ENCODE measurements at regions not wholly inside any gene's neighbourhood (a gene's known extent, or its start where the extent isn't known, plus 50 kb on each side); places are given as distances from the start of the nearest gene placed in this dataset.

DNA sequence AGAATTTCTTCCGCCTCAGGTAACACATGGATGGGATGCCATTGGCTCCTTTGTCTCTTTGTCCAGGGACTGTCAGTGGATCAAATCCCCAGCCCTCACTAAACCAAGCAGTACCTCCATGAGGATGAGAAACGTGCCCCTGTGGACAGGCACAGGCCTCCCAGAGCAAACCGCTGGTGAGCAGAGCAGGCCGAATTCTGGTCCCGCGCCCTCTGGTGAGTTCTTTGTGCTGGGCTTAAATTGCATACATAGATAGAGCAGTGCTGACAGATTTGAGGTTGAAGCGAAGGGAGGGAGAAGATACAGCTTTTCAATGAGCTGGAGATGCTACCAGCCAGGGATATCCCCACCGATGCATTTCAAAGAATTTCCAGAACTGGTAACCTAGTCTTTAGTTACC is 143.8 kb downstream of the HSD17B3 start:
- no peak for DNase-seq
- H3K9me3 Mint-ChIP-seq: peaks cover 5% of the 10 kb centered on the region; the same call in 1 of the 2 replicates
- H3K4me3 Mint-ChIP-seq: no peak overlapping the region
- no peak overlapping the region for H3K27ac Mint-ChIP-seq
- H3K36me3 Mint-ChIP-seq (ENCODE audit: low read depth): no peaks in the 10 kb centered on the region
- H3K27me3 Mint-ChIP-seq (ENCODE audit: insufficient read depth): peaks cover 20% of the 10 kb centered on the region
- H3K4me1 Mint-ChIP-seq (ENCODE audit: low read depth): peaks cover 9% of the 10 kb centered on the region; the same call in 1 of the 2 replicates
- TF ChIP-seq, protein P1, sequence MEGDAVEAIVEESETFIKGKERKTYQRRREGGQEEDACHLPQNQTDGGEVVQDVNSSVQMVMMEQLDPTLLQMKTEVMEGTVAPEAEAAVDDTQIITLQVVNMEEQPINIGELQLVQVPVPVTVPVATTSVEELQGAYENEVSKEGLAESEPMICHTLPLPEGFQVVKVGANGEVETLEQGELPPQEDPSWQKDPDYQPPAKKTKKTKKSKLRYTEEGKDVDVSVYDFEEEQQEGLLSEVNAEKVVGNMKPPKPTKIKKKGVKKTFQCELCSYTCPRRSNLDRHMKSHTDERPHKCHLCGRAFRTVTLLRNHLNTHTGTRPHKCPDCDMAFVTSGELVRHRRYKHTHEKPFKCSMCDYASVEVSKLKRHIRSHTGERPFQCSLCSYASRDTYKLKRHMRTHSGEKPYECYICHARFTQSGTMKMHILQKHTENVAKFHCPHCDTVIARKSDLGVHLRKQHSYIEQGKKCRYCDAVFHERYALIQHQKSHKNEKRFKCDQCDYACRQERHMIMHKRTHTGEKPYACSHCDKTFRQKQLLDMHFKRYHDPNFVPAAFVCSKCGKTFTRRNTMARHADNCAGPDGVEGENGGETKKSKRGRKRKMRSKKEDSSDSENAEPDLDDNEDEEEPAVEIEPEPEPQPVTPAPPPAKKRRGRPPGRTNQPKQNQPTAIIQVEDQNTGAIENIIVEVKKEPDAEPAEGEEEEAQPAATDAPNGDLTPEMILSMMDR (IDR thresholded peaks at IDR 0.05): no peak

DNA sequence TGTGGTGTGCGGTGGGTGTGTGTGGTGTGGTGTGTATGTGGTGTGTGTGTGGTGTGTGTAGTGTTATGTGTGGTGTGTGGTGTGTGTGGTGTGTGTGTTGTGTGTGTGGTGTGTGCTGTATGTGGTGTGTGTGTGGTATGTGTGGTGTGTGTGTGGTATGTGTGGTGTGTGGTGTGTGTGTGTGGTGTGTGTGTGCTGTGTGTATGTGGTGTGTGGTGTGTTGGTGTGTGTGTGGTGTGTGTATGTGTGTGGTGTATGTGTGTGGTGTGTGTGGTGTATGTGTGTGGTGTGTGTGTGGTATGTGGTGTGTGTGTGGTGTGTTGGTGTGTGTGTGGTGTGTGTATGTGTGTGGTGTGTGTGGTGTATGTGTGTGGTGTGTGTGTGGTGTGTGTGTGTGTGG is 144.3 kb downstream of the HSD17B3 start:
- TF ChIP-seq, protein P1 (IDR thresholded peaks at IDR 0.05): no peak
- peaks cover 25% of the 10 kb centered on the region for H3K27me3 Mint-ChIP-seq (ENCODE audit: insufficient read depth)
- no peak for DNase-seq

DNA sequence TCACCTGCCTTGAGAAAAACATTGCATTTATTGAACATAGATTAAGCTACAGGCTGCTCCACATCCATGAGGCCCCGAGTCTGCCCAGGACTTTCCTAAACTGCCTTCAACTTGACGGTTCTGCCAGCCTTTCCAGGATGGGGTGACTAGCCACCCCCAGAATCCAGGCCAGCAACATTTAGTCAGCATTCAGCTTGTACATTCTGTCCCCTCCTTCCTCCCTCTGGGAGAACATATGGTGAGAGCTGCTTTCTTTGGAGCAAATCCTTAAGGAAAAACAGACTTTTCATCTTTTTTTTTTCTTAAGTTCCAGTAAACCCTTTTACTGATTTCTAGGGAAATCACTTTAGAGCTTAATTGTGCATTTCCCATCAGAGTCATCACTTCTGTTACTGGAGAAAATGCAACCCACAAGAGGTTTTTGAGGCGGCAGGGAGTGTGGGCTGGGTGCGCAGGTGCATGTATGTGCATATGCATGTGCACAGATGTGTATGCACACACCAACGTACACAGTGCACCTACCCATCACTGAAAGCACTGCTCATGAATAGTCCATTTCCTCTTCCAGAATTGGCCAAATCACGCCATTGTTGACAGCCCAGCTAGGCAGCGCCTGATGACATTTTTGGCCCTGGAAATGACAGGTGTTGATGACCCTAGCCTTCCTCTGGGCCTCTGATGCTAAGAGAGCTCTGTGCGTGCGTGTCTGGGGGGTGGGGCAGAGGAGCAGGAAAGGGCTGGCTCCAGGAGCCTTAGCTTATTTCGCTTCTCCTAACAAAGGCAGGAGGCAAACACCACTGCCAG is 145.6 kb downstream of the HSD17B3 start:
- no peaks in the 10 kb centered on the region for H3K36me3 Mint-ChIP-seq (ENCODE audit: low read depth)
- no peak for DNase-seq
- H3K9me3 Mint-ChIP-seq: no peaks in the 10 kb centered on the region
- H3K4me3 Mint-ChIP-seq: no peak overlapping the region
- TF ChIP-seq, protein P1 (IDR thresholded peaks at IDR 0.05): no peak
- no peak overlapping the region for H3K27ac Mint-ChIP-seq
- H3K4me1 Mint-ChIP-seq (ENCODE audit: low read depth): peaks cover 9% of the 10 kb centered on the region; the same call in 1 of the 2 replicates
- peaks cover 21% of the 10 kb centered on the region for H3K27me3 Mint-ChIP-seq (ENCODE audit: insufficient read depth)

More for the DNA sequence above, 144.3 kb downstream of the HSD17B3 start:
- Mint-ChIP-seq H3K9me3 (peaks cover 5% of the 10 kb centered on the region; the same call in 1 of the 2 replicates), H3K4me1 (ENCODE audit: low read depth) (peaks cover 9% of the 10 kb centered on the region; the same call in 1 of the 2 replicates), H3K4me3 (no peak overlapping the region), H3K27ac (no peak overlapping the region), H3K36me3 (ENCODE audit: low read depth) (no peaks in the 10 kb centered on the region)

DNA sequence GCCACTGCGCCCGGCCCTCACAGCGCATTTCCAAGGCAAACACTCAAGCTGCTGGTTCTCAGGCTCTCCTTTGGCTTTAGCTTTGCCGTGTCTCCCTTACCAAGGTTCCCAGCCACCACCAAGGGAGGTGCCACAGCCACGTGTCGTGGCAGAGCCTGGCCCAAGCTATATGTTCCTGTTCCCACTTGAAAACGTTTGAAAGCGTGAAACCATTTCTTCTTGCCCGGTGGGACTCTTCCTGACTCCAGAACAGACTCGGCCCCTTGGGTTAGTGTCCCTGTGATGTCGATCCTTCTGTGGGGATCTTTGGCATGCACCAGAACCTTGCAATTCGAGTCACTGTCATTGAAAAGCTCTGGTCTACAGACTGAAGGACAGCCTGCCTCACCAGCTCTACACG is 147.9 kb downstream of the HSD17B3 start:
- peaks cover 6% of the 10 kb centered on the region; the same call in 1 of the 2 replicates for H3K4me1 Mint-ChIP-seq (ENCODE audit: low read depth)
- H3K27ac Mint-ChIP-seq: no peak overlapping the region
- peaks cover 17% of the 10 kb centered on the region for H3K27me3 Mint-ChIP-seq (ENCODE audit: insufficient read depth)
- H3K36me3 Mint-ChIP-seq (ENCODE audit: low read depth): no peaks in the 10 kb centered on the region
- no peak overlapping the region for H3K4me3 Mint-ChIP-seq
- H3K9me3 Mint-ChIP-seq: no peaks in the 10 kb centered on the region
- TF ChIP-seq, protein P1 (IDR thresholded peaks at IDR 0.05): no peak
- no peak for DNase-seq

DNA sequence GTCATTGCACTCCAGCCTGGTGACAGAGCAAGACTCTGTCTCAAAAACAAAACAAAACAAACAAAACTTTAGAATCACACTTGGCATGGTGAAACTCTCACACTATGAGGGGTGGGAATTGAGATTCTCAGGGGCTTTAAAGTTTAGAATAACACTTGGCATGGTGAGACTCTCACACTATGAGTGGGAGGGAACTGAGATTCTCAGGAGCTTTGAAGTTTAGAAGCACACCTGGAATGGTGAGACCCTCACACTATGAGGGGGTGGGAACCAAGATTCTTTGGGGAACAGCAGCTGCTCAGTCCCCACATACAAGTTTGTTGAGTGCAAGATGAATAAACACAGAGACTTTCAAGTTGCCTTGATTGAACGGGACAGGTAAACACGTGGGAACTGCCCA is 149.4 kb downstream of the HSD17B3 start:
- H3K4me1 Mint-ChIP-seq (ENCODE audit: low read depth): no peaks in the 10 kb centered on the region
- H3K27me3 Mint-ChIP-seq (ENCODE audit: insufficient read depth): peaks cover 14% of the 10 kb centered on the region
- no peaks in the 10 kb centered on the region for H3K36me3 Mint-ChIP-seq (ENCODE audit: low read depth)
- H3K4me3 Mint-ChIP-seq: no peak overlapping the region
- no peak overlapping the region for H3K27ac Mint-ChIP-seq
- H3K9me3 Mint-ChIP-seq: no peaks in the 10 kb centered on the region
- TF ChIP-seq, protein P1 (IDR thresholded peaks at IDR 0.05): no peak
- DNase-seq: no peak
